ENCODE measurements at regions not wholly inside any gene's neighbourhood (a gene's known extent, or its start where the extent isn't known, plus 50 kb on each side); places are given as distances from the start of the nearest gene placed in this dataset.
"Not testable (repeated sequence)": the region's sequence is repeated elsewhere in the genome, so short reads cannot be mapped to it uniquely, and the experiment has no call there.

DNA sequence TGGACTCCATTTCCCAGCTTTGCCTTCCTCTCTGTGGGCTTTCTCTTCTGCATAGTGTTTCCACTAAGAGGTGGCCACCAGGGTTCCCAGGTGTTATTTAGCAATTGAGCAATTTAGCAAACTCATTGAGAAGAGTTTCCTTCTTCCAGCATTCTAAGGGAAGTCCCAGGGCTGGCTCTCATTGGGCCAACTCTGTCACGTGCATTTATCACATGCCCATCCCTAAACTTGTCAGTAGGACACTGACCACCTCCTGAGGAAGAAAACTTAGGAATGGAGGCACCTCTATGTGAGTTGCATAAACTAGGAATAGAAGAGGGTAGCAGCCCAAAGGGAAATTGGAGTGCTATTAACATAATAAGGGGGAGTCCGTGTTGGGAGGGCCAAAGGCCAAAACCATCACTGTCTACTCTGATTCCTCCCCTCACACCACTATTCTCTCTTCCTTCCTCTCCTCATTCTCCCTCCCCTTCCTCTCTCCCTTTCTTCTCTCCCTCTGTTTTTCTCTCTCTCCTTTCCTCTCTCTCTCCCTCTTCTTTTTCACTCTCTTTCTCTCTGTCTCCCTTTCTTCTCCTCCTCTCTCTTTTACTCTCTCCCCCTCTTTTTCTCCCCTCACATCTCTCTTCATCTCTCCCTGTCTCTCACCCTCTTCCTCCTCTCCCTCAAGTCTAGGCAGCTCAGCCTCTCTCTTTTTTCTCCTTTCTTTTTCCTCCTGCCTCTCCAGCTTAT lies 213.4 kb downstream of the PALM2AKAP2 start:
- TF ChIP-seq, protein P1, sequence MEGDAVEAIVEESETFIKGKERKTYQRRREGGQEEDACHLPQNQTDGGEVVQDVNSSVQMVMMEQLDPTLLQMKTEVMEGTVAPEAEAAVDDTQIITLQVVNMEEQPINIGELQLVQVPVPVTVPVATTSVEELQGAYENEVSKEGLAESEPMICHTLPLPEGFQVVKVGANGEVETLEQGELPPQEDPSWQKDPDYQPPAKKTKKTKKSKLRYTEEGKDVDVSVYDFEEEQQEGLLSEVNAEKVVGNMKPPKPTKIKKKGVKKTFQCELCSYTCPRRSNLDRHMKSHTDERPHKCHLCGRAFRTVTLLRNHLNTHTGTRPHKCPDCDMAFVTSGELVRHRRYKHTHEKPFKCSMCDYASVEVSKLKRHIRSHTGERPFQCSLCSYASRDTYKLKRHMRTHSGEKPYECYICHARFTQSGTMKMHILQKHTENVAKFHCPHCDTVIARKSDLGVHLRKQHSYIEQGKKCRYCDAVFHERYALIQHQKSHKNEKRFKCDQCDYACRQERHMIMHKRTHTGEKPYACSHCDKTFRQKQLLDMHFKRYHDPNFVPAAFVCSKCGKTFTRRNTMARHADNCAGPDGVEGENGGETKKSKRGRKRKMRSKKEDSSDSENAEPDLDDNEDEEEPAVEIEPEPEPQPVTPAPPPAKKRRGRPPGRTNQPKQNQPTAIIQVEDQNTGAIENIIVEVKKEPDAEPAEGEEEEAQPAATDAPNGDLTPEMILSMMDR (IDR thresholded peaks at IDR 0.05; ENCODE audit: unreplicated experiment): no peak
- Mint-ChIP-seq H3K27ac (ENCODE audit: unreplicated experiment) (no peak overlapping the region), H3K27me3 (ENCODE audit: unreplicated experiment) (peaks cover 3% of the 10 kb centered on the region), H3K4me1 (ENCODE audit: unreplicated experiment) (peaks cover 10% of the 10 kb centered on the region), H3K36me3 (ENCODE audit: low read depth, unreplicated experiment) (peaks cover 14% of the 10 kb centered on the region), H3K9me3 (ENCODE audit: unreplicated experiment) (peaks cover 4% of the 10 kb centered on the region), H3K4me3 (ENCODE audit: unreplicated experiment) (no peak overlapping the region)
- no peak for DNase-seq (ENCODE audit: low spot score)

DNA sequence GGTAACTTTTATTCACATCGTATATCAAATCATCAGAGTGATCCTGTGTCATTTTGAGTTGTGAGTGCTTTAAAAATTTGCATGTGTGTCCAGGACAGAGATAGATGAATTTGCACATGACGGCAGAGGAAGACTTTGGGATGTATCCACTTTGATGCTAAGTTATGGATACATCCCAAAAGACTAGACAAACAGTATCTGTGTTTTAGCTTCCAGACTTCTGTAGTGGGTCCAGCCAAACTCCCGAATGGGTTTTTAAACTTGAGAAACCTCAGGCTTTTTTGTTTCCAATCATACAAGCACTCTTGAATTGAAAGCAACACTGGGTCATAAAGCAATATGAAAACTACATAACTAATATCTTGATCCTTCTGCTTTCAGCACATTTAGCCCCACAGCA lies 213.8 kb downstream of the C9orf152 start:
- peak overlapping the region; percentile 38 for H3K4me3 Mint-ChIP-seq (ENCODE audit: unreplicated experiment)
- TF ChIP-seq, protein P1 (IDR thresholded peaks at IDR 0.05; ENCODE audit: unreplicated experiment): no peak
- DNase-seq (ENCODE audit: low spot score): no peak
- H3K4me1 Mint-ChIP-seq (ENCODE audit: unreplicated experiment): peaks cover 10% of the 10 kb centered on the region
- peaks cover 14% of the 10 kb centered on the region for H3K36me3 Mint-ChIP-seq (ENCODE audit: low read depth, unreplicated experiment)
- H3K27ac Mint-ChIP-seq (ENCODE audit: unreplicated experiment): no peak overlapping the region
- H3K27me3 Mint-ChIP-seq (ENCODE audit: unreplicated experiment): peaks cover 3% of the 10 kb centered on the region
- peaks cover 4% of the 10 kb centered on the region for H3K9me3 Mint-ChIP-seq (ENCODE audit: unreplicated experiment)

DNA sequence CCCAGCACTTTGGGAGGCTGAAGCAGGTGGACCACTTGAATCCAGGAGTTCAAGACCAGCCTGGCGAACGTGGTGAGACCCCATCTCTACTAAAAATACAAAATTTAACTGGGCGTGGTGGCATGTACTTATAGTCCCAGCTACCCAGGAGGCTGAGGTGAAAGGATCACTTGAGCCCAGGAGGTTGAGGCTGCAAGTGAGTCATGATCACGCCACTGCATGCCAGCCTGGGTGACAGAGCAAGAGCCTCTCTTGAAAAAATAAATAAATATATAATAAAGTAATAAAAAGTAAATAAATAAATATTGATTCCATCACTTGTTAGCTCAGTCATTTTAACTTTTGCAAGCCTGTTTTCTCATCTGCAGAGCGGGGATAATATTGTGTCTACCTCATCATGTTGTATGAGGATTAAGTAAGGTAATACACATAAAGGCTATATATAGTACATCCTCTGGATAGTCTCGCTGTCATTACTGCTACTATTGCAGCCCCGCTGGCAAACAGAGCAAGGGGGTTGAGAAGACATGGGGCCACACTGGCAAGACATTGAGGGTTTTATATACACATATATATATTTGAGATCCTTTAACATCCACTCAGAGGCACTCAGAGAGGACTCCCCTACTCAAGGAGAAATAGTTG lies 210.9 kb downstream of the C9orf152 start:
- H3K36me3 Mint-ChIP-seq (ENCODE audit: low read depth, unreplicated experiment): peaks cover 14% of the 10 kb centered on the region
- H3K4me1 Mint-ChIP-seq (ENCODE audit: unreplicated experiment): peaks cover 10% of the 10 kb centered on the region
- peak overlapping the region; percentile 13 for H3K27ac Mint-ChIP-seq (ENCODE audit: unreplicated experiment)
- no peak for DNase-seq (ENCODE audit: low spot score)
- H3K27me3 Mint-ChIP-seq (ENCODE audit: unreplicated experiment): peaks cover 3% of the 10 kb centered on the region
- peaks cover 4% of the 10 kb centered on the region for H3K9me3 Mint-ChIP-seq (ENCODE audit: unreplicated experiment)
- no peak overlapping the region for H3K4me3 Mint-ChIP-seq (ENCODE audit: unreplicated experiment)
- TF ChIP-seq, protein P1 (IDR thresholded peaks at IDR 0.05; ENCODE audit: unreplicated experiment): no peak

DNA sequence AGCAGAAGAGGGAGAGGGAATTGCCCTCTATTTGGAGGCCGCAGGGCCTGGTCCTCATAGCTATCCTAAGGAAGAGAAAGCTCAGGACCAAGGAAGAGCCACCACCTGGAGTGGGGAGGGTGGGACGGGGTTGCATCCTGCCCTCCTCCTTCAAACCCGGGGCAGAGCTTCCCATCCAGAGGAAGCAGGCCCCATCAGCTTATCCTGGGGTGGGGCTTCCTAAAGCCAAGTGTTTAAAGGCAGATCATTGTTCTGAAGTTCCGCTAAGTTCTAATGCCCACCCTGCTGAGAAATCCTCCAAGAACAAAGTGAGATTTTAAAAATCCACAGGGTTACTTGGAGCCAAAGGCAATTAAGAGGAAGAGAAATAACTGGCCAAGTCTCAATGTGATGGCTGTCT lies 210.3 kb downstream of the C9orf152 start:
- TF ChIP-seq, protein P1 (IDR thresholded peaks at IDR 0.05; ENCODE audit: unreplicated experiment): no peak
- Mint-ChIP-seq H3K27ac (ENCODE audit: unreplicated experiment) (peak overlapping the region; percentile 21), H3K4me3 (ENCODE audit: unreplicated experiment) (no peak overlapping the region)

DNA sequence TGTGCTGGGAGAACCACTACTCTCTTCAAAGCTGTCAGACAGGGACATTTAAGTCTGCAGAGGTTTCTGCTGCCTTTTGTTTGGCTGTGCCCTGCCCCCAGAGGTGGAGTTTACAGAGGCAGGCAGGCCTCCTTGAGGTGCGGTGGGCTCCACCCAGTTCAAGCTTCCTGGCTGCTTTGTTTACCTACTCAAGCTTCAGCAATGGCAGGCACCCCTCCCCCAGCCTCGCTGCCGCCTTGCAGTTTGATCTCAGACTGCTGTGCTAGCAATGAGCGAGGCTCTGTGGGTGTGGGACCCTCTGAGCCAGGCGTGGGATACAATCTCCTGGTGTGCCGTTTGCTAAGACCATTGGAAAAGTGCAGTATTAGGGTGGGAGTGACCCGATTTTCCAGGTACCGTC lies 202.4 kb downstream of the C9orf152 start:
- H3K27ac Mint-ChIP-seq (ENCODE audit: unreplicated experiment); H3K4me3 Mint-ChIP-seq (ENCODE audit: unreplicated experiment); DNase-seq (ENCODE audit: low spot score); H3K9me3 Mint-ChIP-seq (ENCODE audit: unreplicated experiment); H3K36me3 Mint-ChIP-seq (ENCODE audit: low read depth, unreplicated experiment); H3K4me1 Mint-ChIP-seq (ENCODE audit: unreplicated experiment); H3K27me3 Mint-ChIP-seq (ENCODE audit: unreplicated experiment): not testable (repeated sequence)

More for the DNA sequence above, 210.3 kb downstream of the C9orf152 start:
- Mint-ChIP-seq H3K4me1 (ENCODE audit: unreplicated experiment) (peaks cover 10% of the 10 kb centered on the region), H3K27me3 (ENCODE audit: unreplicated experiment) (peaks cover 3% of the 10 kb centered on the region), H3K9me3 (ENCODE audit: unreplicated experiment) (peaks cover 4% of the 10 kb centered on the region), H3K36me3 (ENCODE audit: low read depth, unreplicated experiment) (peaks cover 14% of the 10 kb centered on the region)
- DNase-seq (ENCODE audit: low spot score): no peak
